Stimulated activated naive CD4-positive, alpha-beta T cell (primary cell): ENCODE measurements at regions not wholly inside any gene's neighbourhood (a gene's known extent, or its start where the extent isn't known, plus 50 kb on each side); places are given as distances from the start of the nearest gene placed in this dataset.
A peak's percentile ranks its signal among the peaks of the same experiment; 100 is the strongest.

Source experiments
- DNase-seq, 6 experiments: peaks; one replicate each; lab custom pipeline; 2025; lab: John Stamatoyannopoulos, UW

DNA sequence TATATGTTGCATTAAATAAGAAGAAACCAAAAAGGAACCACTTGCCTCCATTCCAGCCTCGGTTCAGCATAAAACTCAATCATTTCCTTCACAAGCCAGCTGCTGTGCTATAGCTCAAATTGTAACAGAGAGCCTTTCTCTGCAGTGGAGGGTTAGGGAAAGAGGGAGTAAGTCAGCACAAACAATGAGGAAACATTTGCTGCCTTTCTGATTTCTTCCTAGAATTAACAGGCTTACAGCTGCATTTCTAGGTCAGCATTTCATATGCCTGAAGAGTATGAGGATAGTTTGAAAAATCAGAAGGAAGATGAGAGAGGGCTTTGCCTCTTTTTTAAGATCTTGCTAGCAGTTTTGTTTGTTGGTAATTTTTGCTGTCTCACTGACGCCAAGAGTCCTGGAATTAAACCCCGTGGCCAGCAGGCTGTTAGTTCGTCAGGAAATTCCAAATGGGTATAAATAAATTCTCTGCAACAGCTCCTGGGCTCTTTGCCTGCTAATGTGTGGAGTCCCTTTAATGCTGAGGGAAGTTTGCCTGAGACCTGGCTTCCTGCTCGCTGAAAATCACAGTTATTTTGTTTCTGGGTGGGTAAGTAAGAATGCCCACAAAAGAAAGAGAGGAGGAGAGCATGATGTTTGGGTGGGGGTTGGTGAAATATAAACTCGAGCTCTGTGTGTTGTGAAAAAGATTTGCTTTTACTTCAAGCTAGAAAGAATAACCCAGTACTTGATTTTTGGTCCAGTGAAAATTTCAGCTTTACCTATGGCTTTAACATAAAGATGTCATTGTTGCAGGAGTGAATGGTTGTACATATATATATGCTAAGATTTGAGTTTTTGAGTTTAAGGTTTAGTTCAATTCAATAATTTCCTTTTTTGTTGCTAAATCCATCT lies 148.1 kb upstream of the DMRT1 start:
- no peak for DNase-seq

- no peak for DNase-seq
Observed at GRCh38 chr9:694092-694402, 147.4 kb upstream of the DMRT1 start.

GRCh38 chr9:694403-695154 lies 146.9 kb upstream of the DMRT1 start:
- DNase-seq, result no peak

GRCh38 chr9:695252-695651 lies 146.2 kb upstream of the DMRT1 start:
- no peak for DNase-seq

DNA sequence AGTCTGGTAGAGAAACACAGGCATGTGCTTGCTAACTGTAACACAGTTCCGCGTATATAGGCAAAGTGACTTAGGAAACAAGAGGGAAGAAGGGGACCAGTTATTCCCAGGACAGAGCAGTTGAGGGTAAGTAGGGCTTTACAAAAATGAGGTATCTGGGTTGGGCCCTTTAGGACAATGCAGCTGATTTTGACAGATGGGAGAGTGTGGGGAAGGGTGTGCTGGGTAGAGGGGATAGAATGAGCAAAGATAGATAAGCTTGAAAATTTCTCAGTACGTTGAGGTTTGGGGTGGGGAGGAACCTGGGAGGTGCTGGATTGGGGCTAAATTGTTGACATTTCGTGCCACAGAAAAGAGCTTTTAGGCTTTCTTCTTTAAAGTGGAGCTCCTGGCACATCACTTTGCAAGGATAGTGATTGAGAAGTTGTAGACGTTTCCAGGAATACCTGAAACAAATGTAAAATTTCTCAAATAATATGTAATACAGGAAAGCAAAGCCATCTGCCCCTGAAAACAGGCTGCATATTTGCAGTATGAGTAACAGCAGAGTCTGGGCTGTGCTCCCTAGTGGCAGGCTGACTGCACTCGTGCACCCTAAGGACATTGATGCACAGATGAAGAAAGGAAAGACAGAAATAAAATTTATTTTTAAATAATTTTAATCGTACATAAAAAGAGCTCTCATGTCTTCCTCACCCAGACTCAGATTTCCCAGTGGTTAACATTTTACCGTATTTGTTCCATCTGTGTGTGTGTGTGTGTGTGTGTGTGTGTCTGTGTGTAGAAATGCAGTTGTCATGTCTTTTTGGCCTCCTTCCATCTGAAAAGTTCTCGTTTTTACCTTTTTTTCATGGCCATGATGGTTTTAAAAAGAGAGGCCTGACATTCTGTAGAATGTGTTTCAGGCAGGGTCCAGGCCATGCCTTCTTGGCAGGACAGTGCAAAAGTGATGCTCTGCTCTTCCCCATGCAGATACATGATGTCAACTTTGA lies 144.9 kb upstream of the DMRT1 start:
- no peak for DNase-seq

GRCh38 chr9:698276-698675 lies 143.2 kb upstream of the DMRT1 start:
- no peak for DNase-seq

GRCh38 chr9:698954-699353 lies 142.5 kb upstream of the DMRT1 start:
- no peak for DNase-seq

DNA sequence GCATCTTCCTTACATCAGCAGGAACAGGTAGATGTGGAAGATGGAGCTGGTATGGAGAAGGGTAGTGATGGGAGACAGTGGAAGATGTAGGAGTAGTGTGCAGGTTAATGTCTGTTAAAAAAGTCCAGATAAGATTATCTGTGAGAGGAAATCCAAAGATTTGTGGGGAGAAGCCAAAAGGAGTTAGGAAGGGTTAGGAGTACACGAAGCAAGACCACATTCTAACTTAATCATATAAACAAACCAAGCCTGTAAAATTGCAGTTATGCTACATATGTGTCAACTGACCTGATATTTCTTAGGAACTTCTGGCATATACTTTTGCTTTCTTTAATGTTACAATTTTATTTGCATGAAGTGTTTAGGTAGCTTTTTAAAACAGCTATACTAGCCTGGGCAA lies 142.1 kb upstream of the DMRT1 start:
- DNase-seq, result no peak

- DNase-seq, result no peak
Observed at GRCh38 chr9:700365-701282, 140.9 kb upstream of the DMRT1 start.

DNA sequence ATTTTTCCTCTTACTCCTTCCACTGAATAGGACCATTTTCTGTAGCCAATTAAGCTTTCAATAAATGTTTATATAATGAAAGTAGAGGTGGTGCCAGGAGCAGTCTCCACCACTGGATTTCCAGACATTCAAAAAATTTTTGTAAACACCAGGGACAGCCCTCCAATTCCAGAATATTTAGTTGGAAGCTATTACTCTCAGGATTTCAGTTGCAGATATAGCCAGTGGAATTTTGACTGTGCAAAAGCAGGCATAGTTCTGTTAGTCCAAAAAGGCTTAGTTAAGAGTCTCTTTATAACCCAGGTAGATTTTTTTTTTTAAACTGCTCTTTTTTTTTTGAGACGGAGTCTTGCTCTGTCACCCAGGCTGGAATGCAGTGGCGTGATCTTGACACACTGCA lies 138.1 kb upstream of the DMRT1 start:
- DNase-seq, result no peak

- DNase-seq, result no peak
Observed at GRCh38 chr9:706073-706472, 135.4 kb upstream of the DMRT1 start.

GRCh38 chr9:706606-707459 lies 134.7 kb upstream of the DMRT1 start:
- peak in 2 of 6 experiments; percentile 6 to 20 for DNase-seq

DNA sequence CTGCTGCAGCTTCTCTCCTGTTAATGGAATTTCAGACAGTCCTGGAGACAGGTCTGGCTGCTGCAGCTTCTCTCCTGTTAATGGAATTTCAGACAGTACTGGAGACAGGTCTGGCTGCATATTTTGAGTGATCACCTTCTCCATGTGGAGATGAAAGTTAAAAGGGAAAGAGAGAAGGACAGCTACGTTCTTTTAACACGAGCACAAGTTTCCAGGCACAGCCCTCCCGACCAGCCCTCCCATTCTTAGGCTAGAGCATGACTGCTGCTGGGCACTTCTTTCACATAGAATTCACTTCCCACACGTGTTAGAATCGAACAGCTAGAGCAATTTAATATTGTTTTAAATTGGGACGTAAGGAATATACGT lies 133.3 kb upstream of the DMRT1 start:
- DNase-seq, result no peak

- no peak for DNase-seq
Observed at GRCh38 chr9:708551-709432, 132.7 kb upstream of the DMRT1 start.

GRCh38 chr9:710951-711745 lies 130.3 kb upstream of the DMRT1 start:
- DNase-seq, result no peak

DNA sequence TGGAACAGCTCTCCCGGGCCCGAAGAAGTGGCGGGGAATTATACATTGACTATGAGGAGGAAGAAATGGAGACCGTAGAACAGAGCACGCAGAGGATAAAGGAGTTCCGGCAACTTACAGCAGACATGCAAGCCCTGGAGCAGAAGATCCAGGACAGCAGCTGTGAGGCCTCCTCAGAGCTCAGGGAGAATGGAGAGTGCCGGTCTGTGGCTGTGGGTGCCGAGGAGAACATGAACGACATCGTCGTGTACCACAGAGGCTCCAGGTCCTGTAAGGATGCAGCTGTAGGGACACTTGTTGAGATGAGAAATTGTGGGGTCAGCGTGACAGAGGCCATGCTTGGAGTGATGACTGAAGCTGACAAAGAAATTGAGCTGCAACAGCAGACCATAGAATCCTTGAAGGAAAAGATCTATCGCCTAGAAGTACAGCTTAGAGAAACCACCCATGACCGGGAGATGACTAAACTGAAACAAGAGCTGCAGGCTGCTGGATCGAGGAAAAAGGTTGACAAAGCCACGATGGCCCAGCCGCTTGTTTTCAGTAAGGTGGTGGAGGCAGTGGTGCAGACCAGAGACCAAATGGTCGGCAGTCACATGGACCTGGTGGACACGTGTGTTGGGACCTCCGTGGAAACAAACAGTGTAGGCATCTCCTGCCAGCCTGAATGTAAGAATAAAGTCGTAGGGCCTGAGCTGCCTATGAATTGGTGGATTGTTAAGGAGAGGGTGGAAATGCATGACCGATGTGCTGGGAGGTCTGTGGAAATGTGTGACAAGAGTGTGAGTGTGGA lies 129.5 kb upstream of the DMRT1 start:
- DNase-seq, result no peak

- no peak for DNase-seq
Observed at GRCh38 chr9:712643-713042, 128.9 kb upstream of the DMRT1 start.

DNA sequence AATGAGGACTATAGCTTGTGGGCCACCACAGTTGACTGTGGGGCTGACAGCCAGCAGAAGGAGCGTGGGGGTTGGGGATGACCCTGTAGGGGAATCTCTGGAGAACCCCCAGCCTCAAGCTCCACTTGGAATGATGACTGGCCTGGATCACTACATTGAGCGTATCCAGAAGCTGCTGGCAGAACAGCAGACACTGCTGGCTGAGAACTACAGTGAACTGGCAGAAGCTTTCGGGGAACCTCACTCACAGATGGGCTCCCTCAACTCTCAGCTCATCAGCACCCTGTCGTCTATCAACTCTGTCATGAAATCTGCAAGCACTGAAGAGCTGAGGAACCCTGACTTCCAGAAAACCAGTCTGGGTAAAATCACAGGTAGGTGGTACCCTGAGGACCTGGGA lies 128.4 kb upstream of the DMRT1 start:
- no peak for DNase-seq
